Left lung (tissue), 4 donors: ENCODE measurements at regions not wholly inside any gene's neighbourhood (a gene's known extent, or its start where the extent isn't known, plus 50 kb on each side); places are given as distances from the start of the nearest gene placed in this dataset.
"Not testable (repeated sequence)": the region's sequence is repeated elsewhere in the genome, so short reads cannot be mapped to it uniquely, and the experiment has no call there.

Source experiments
- ATAC-seq: fragments of 200-7000 bp; cut with Tn5 transposase; one replicate; pipeline ENCODE4 v1.9.1; 2020; ENCODE audit warnings: moderate library complexity
- DNase-seq, 4 donors: peaks; one replicate each; pipeline ENCODE4 v3.0.0-alpha.2; 2013 to 2020
- H3K27ac ChIP-seq, 2 donors: fragments of 200-600 bp; sonication (generic) in 1 of 2; one replicate each; pipeline versions ENCODE4 v1.5.0 to v1.8.0; 2020 to 2021
- H3K27me3 ChIP-seq, 2 donors: fragments of 200-600 bp; sonication (generic) in 1 of 2; one replicate each; pipeline versions ENCODE4 v1.5.0 to v1.8.0; 2020 to 2021
- H3K36me3 ChIP-seq, 2 donors: fragments of 200-600 bp; sonication (generic) in 1 of 2; one replicate each; pipeline versions ENCODE4 v1.5.0 to v1.8.0; 2020 to 2021
- H3K4me1 ChIP-seq, 2 donors: fragments of 200-600 bp; one replicate each; pipeline ENCODE4 v1.8.0; 2021
- H3K4me3 ChIP-seq, 2 donors: fragments of 200-600 bp; sonication (generic) in 1 of 2; one replicate each; pipeline versions ENCODE4 v1.5.0 to v1.8.0; 2020 to 2021; ENCODE audit warnings: mild to moderate bottlenecking in 1 of 2
- H3K9me3 ChIP-seq, 2 donors: fragments of 200-600 bp; sonication (generic) in 1 of 2; one replicate each; pipeline versions ENCODE4 v1.5.0 to v1.8.0; 2020 to 2021
- CTCF ChIP-seq, 2 donors: fragments of 200-600 bp; sonication (generic) in 1 of 2; IDR thresholded peaks; one replicate each; pipeline versions ENCODE4 v1.5.0 to v1.8.0; 2021; ENCODE audit warnings: antibody characterized with exemption in 2 of 2
- intact Hi-C, 2 donors: fragments of 100-400 bp; cut with DNase I; formaldehyde crosslinking; loops; one replicate each; pipeline versions ENCODE4 v1.11.2 to v1.14.2; 2022
- microRNA-seq, 2 donors: library from miRNA; unstranded; fragments of <30 nt; microRNA quantifications; one replicate each; pipeline ENCODE4, GENCODE V29; 2019
- donor health status: DM: no; HTN: yes; CAD: no.
- donor health status: DM: no; HTN: no; CAD: no.

- no peaks in the 10 kb centered on the region for H3K4me1 ChIP-seq
These were observed 74.4 kb upstream of the MAN1A1 start for GRCh38 chr6:119423996-119424395.

GRCh38 chr6:119418084-119418483, 68.5 kb upstream of the MAN1A1 start:
- intact Hi-C loops, H3K4me1 ChIP-seq, H3K4me3 ChIP-seq, H3K36me3 ChIP-seq, H3K27ac ChIP-seq, ATAC-seq, H3K27me3 ChIP-seq, DNase-seq: not testable (repeated sequence)
- peaks cover 0 to 58% of the 10 kb centered on the region in 2 donors for H3K9me3 ChIP-seq

More at GRCh38 chr6:119423996-119424395, 74.4 kb upstream of the MAN1A1 start:
- H3K27me3 ChIP-seq: no peaks in the 10 kb centered on the region
- DNase-seq: no peak
- intact Hi-C loops: no loop called here
- no peak overlapping the region for H3K4me3 ChIP-seq
- no peak overlapping the region for H3K27ac ChIP-seq
- no peak for ATAC-seq
- no peak for TF ChIP-seq CTCF (IDR thresholded peaks at IDR 0.05)
- no peaks in the 10 kb centered on the region for H3K36me3 ChIP-seq
- peaks cover 0 to 35% of the 10 kb centered on the region in 2 donors for H3K9me3 ChIP-seq

- Histone ChIP-seq H3K9me3 (peaks cover 0 to 19% of the 10 kb centered on the region in 2 donors), H3K4me3 (no peak overlapping the region), H3K36me3 (no peaks in the 10 kb centered on the region), H3K27me3 (no peaks in the 10 kb centered on the region), H3K27ac (no peak overlapping the region), H3K4me1 (no peaks in the 10 kb centered on the region)
- ATAC-seq: no peak
- no peak for DNase-seq
- intact Hi-C loops: no loop called here
- TF ChIP-seq CTCF (IDR thresholded peaks at IDR 0.05): no peak
These were observed 57.6 kb upstream of the MAN1A1 start for GRCh38 chr6:119407156-119407555.

GRCh38 chr6:119405114-119405513, 55.6 kb upstream of the MAN1A1 start:
- ATAC-seq, DNase-seq, H3K27ac ChIP-seq, H3K4me1 ChIP-seq, H3K36me3 ChIP-seq, intact Hi-C loops, H3K4me3 ChIP-seq, H3K27me3 ChIP-seq: not testable (repeated sequence)
- H3K9me3 ChIP-seq: peaks cover 0 to 28% of the 10 kb centered on the region in 2 donors

Small RNAs in the stretch of these regions (microRNA-seq; reads per million reads assigned to microRNA genes)
- gene MIR3144: 0 to 0.34 reads per million in 2 donors
